H9 (cell line): ENCODE measurements at regions not wholly inside any gene's neighbourhood (a gene's known extent, or its start where the extent isn't known, plus 50 kb on each side); places are given as distances from the start of the nearest gene placed in this dataset.
"Not testable (repeated sequence)": the region's sequence is repeated elsewhere in the genome, so short reads cannot be mapped to it uniquely, and the experiment has no call there.

Source experiments
- DNase-seq: peaks from one replicate; pipeline ENCODE4 v3.0.0-alpha.2; 2017
- H2AFZ ChIP-seq: one replicate; pipeline ENCODE4 v1.6.1; 2013; ENCODE audit warnings: mild to moderate bottlenecking, low read length, control low read depth, moderate library complexity
- H2AK5ac ChIP-seq: 2 replicates; pipeline ENCODE4 v1.6.1; 2013; ENCODE audit warnings: low read length, control low read depth, mixed read lengths; ENCODE audit not compliant: insufficient read length
- H2BK120ac ChIP-seq: one replicate; pipeline ENCODE4 v1.6.1; 2013; ENCODE audit warnings: low read depth, mild to moderate bottlenecking, low read length, control low read depth, inconsistent platforms; ENCODE audit not compliant: poor library complexity, severe bottlenecking
- H2BK12ac ChIP-seq: 2 replicates; pipeline ENCODE4 v1.6.1; 2013; ENCODE audit warnings: low read length, control low read depth, mixed read lengths, low read depth; ENCODE audit not compliant: insufficient read length
- H2BK15ac ChIP-seq: 2 replicates; pipeline ENCODE4 v1.6.1; 2013; ENCODE audit warnings: low read depth, low read length, control low read depth
- H2BK20ac ChIP-seq: one replicate; pipeline ENCODE4 v1.6.1; 2013; ENCODE audit warnings: low read depth, mild to moderate bottlenecking, low read length, control low read depth, inconsistent platforms; ENCODE audit not compliant: poor library complexity, severe bottlenecking
- H2BK5ac ChIP-seq: 2 replicates; pipeline ENCODE4 v1.6.1; 2013; ENCODE audit warnings: low read length, control low read depth, mixed read lengths; ENCODE audit not compliant: insufficient read length
- H3K14ac ChIP-seq: 2 replicates; pipeline ENCODE4 v1.6.1; 2013; ENCODE audit warnings: low read length, control low read depth; ENCODE audit not compliant: insufficient read depth
- H3K18ac ChIP-seq: 2 replicates; pipeline ENCODE4 v1.6.1; 2013; ENCODE audit warnings: low read depth, mild to moderate bottlenecking, mixed read lengths, low read length, control low read depth; ENCODE audit not compliant: insufficient read length
- H3K23ac ChIP-seq: 2 replicates; pipeline ENCODE4 v1.6.1; 2013; ENCODE audit warnings: low read length, control low read depth, mixed read lengths, low read depth; ENCODE audit not compliant: insufficient read length
- H3K23me2 ChIP-seq: 2 replicates; pipeline ENCODE4 v1.6.1; 2013; ENCODE audit warnings: low read depth, mild to moderate bottlenecking, mixed read lengths, low read length, control low read depth; ENCODE audit not compliant: insufficient read length, poor library complexity, severe bottlenecking
- H3K27ac ChIP-seq: 2 replicates; pipeline ENCODE4 v1.5.1; 2013; ENCODE audit warnings: low read length, control low read depth, mixed read lengths, low read depth; ENCODE audit not compliant: insufficient read length
- H3K27me3 ChIP-seq: 2 replicates; pipeline ENCODE4 v1.6.1; 2013; ENCODE audit warnings: low read length, control low read depth, inconsistent platforms; ENCODE audit not compliant: insufficient read depth
- H3K4ac ChIP-seq: 2 replicates; pipeline ENCODE4 v1.6.1; 2013; ENCODE audit warnings: low read depth, mild to moderate bottlenecking, control low read depth, inconsistent platforms, low read length, moderate library complexity
- H3K4me1 ChIP-seq: 2 replicates; pipeline ENCODE4 v1.6.1; 2013; ENCODE audit warnings: low read length, control low read depth, inconsistent platforms; ENCODE audit not compliant: insufficient read depth
- H3K4me2 ChIP-seq: 2 replicates; pipeline ENCODE4 v1.6.1; 2013; ENCODE audit warnings: low read length, control low read depth, mixed read lengths; ENCODE audit not compliant: insufficient read length, insufficient read depth
- H3K56ac ChIP-seq: 2 replicates; pipeline ENCODE4 v1.6.1; 2013; ENCODE audit warnings: low read depth, mild to moderate bottlenecking, mixed read lengths, low read length, control low read depth; ENCODE audit not compliant: insufficient read length
- H3K79me1 ChIP-seq: 2 replicates; pipeline ENCODE4 v1.6.1; 2013; ENCODE audit warnings: low read depth, mild to moderate bottlenecking, moderate library complexity, low read length, control low read depth, inconsistent platforms; ENCODE audit not compliant: insufficient read depth, poor library complexity, severe bottlenecking
- H3K79me2 ChIP-seq: 2 replicates; pipeline ENCODE4 v1.6.1; 2013; ENCODE audit warnings: low read length, control low read depth, inconsistent platforms; ENCODE audit not compliant: insufficient read depth
- H3K9ac ChIP-seq: 2 replicates; pipeline ENCODE4 v1.6.1; 2013; ENCODE audit warnings: low read length, control low read depth, mixed read lengths; ENCODE audit not compliant: insufficient read length; ENCODE audit errors: extremely low read depth
- H3K9me3 ChIP-seq: one replicate; pipeline ENCODE4 v1.6.1; 2013; ENCODE audit warnings: low read depth, low read length, inconsistent platforms; ENCODE audit not compliant: control insufficient read depth
- H3T11ph ChIP-seq: one replicate; pipeline ENCODE4 v1.6.1; 2013; ENCODE audit warnings: mild to moderate bottlenecking, low read length, control low read depth, inconsistent platforms
- H4K20me1 ChIP-seq: one replicate; pipeline ENCODE4 v1.6.1; 2013; ENCODE audit not compliant: control insufficient read depth, insufficient read length, insufficient read depth
- H4K5ac ChIP-seq: 2 replicates; pipeline ENCODE4 v1.6.1; 2013; ENCODE audit warnings: low read depth, mild to moderate bottlenecking, mixed read lengths, low read length, control low read depth; ENCODE audit not compliant: insufficient read length
- H4K8ac ChIP-seq: replicated peaks from 2 replicates; pipeline ENCODE4 v1.6.1; 2013; ENCODE audit warnings: low read length, control low read depth, mixed read lengths, low read depth; ENCODE audit not compliant: insufficient read length
- H4K91ac ChIP-seq: 2 replicates; pipeline ENCODE4 v1.6.1; 2013; ENCODE audit warnings: low read depth, mild to moderate bottlenecking, moderate library complexity, mixed read lengths, low read length, control low read depth; ENCODE audit not compliant: insufficient read length
- H3K27ac Mint-ChIP-seq, 3 experiments: 2 replicates in 2 of 3; 3 replicates in 1 of 3; pipeline ENCODE4 v1.8.0; 2020 to 2021; ENCODE audit warnings: mixed read lengths in 3 of 3, mild to moderate bottlenecking in 1 of 3, moderate library complexity in 1 of 3
- H3K27me3 Mint-ChIP-seq: 2 replicates; pipeline ENCODE4 v1.8.0; 2021; ENCODE audit warnings: low read depth, mild to moderate bottlenecking, moderate library complexity, mixed read lengths
- H3K36me3 Mint-ChIP-seq, 3 experiments: 2 replicates in 2 of 3; 3 replicates in 1 of 3; pipeline ENCODE4 v1.8.0; 2020 to 2021; ENCODE audit warnings: low read depth in 3 of 3, mixed read lengths in 3 of 3; ENCODE audit not compliant: insufficient read depth in 1 of 3
- H3K4me1 Mint-ChIP-seq, 2 experiments: 2 replicates each; pipeline ENCODE4 v1.8.0; 2020; ENCODE audit warnings: mixed read lengths in 2 of 2
- H3K4me3 Mint-ChIP-seq, 2 experiments: 2 replicates in 1 of 2; 3 replicates in 1 of 2; pipeline ENCODE4 v1.8.0; 2020 to 2021; ENCODE audit warnings: mild to moderate bottlenecking in 2 of 2, mixed read lengths in 2 of 2, moderate library complexity in 1 of 2
- H3K9me3 Mint-ChIP-seq, 2 experiments: 2 replicates in 1 of 2; 3 replicates in 1 of 2; pipeline ENCODE4 v1.8.0; 2020; ENCODE audit warnings: mild to moderate bottlenecking in 2 of 2, mixed read lengths in 2 of 2, moderate library complexity in 1 of 2
- WGBS: extraction: QIAGEN DNeasy Blood & Tissue Kit; methylation state at CpG from one replicate; pipeline ENCODE4 v1.1.7; 2013; ENCODE audit warnings: missing lambda C conversion rate, low lambda C conversion rate, mixed read lengths; ENCODE audit not compliant: insufficient read length; ENCODE audit errors: extremely low coverage; 5-methylcytosine and 5-hydroxymethylcytosine counted together
- TF ChIP-seq, protein P1 (sequence below): fragments of 200-600 bp; sonication (generic); conservative IDR thresholded peaks from 3 replicates; pipeline ENCODE4 v1.8.0; 2021; ENCODE audit warnings: antibody characterized with exemption, mild to moderate bottlenecking

DNA sequence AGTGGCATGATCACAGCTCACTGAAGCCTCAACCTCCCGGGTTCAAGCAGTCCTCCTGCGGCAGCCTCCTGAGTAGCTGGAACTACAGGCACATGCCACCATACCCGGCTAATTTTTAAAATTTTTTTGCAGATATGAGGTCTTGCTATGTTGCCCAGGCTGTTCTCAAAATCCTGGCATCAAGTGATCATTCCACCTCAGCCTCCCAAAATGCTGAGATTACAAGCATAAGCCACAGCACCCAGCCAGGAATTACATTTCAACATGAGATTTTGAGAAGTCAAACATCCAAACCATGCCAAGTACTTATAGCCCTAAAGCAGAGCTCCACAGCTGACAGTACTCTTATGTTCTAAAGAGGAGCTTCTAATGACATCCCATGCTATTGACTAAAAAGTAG, 200.1 kb downstream of the FCRL5 start:
- Histone ChIP-seq H3K9me3 (no peaks in the 10 kb centered on the region), H3K4me2 (no peak overlapping the region), H3K56ac (no peak overlapping the region), H2BK15ac (no peak overlapping the region), H4K5ac (no peak overlapping the region), H3K18ac (no peak overlapping the region), H3T11ph (no peak overlapping the region), H3K9ac (no peak overlapping the region), H2AFZ (no peak overlapping the region), H3K4me1 (no peaks in the 10 kb centered on the region), H2BK20ac (no peak overlapping the region), H3K27ac (no peak overlapping the region), H3K14ac (no peak overlapping the region), H2BK12ac (no peak overlapping the region), H3K27me3 (no peaks in the 10 kb centered on the region), H3K79me1 (no peaks in the 10 kb centered on the region), H3K23me2 (no peaks in the 10 kb centered on the region), H4K8ac (no peak overlapping the region), H3K23ac (no peak overlapping the region), H3K79me2 (no peaks in the 10 kb centered on the region), H2BK5ac (no peak overlapping the region), H4K20me1 (no peaks in the 10 kb centered on the region), H4K91ac (no peak overlapping the region), H3K4ac (no peak overlapping the region), H2AK5ac (no peak overlapping the region), H2BK120ac (no peak overlapping the region)
- H3K4me3 Mint-ChIP-seq: no peak overlapping the region
- no peak for DNase-seq
- TF ChIP-seq, protein P1, sequence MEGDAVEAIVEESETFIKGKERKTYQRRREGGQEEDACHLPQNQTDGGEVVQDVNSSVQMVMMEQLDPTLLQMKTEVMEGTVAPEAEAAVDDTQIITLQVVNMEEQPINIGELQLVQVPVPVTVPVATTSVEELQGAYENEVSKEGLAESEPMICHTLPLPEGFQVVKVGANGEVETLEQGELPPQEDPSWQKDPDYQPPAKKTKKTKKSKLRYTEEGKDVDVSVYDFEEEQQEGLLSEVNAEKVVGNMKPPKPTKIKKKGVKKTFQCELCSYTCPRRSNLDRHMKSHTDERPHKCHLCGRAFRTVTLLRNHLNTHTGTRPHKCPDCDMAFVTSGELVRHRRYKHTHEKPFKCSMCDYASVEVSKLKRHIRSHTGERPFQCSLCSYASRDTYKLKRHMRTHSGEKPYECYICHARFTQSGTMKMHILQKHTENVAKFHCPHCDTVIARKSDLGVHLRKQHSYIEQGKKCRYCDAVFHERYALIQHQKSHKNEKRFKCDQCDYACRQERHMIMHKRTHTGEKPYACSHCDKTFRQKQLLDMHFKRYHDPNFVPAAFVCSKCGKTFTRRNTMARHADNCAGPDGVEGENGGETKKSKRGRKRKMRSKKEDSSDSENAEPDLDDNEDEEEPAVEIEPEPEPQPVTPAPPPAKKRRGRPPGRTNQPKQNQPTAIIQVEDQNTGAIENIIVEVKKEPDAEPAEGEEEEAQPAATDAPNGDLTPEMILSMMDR: no peak
- no CpG with 5 or more reads among the region's 3 CpGs for WGBS
- H3K4me1 Mint-ChIP-seq: peaks cover 0 to 5% of the 10 kb centered on the region in 2 experiments; a peak in 1 of 4 replicates
- peaks cover 8 to 10% of the 10 kb centered on the region in 2 experiments; a peak in 4 of 5 replicates for H3K9me3 Mint-ChIP-seq
- H3K27me3 Mint-ChIP-seq: peaks cover 13% of the 10 kb centered on the region
- H3K36me3 Mint-ChIP-seq: 0 out of 7 replicates have a peak, but pooled peaks cover 0 to 7% (median 0%) of the 10 kb centered on the region in 3 experiments
- no peak overlapping the region for H3K27ac Mint-ChIP-seq

DNA sequence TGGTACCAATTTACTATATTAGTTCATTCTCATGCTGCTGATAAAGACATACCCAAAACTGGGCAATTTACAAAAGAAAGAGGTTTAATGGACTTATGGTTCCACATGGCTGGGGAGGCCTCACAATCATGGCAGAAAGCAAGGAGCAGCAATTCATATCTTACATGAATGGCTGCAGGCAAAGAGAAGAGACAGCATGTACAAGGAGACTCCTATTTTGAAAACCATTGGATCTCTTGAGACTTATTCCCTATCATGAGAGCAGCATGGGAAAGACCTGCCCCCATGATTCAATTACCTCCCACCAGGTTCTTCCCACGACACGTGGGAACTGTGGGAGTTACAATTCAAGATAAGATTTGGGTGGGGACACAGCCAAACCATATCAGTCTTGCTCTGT, 200.5 kb downstream of the FCRL5 start:
- not testable (repeated sequence) for H2AFZ ChIP-seq, H3K4me2 ChIP-seq, H4K91ac ChIP-seq, H3K4me1 ChIP-seq, DNase-seq, H2BK20ac ChIP-seq, H4K20me1 ChIP-seq, H4K5ac ChIP-seq, H3K36me3 Mint-ChIP-seq, H3K4me3 Mint-ChIP-seq, H2BK5ac ChIP-seq, H2BK15ac ChIP-seq, H3K27ac Mint-ChIP-seq, H3K4me1 Mint-ChIP-seq, H3K9me3 ChIP-seq, H4K8ac ChIP-seq, H3K27ac ChIP-seq, H3K79me2 ChIP-seq, H3K18ac ChIP-seq, H3K79me1 ChIP-seq, H3K23ac ChIP-seq, H2BK12ac ChIP-seq, H3K56ac ChIP-seq, H3K9ac ChIP-seq, H3K14ac ChIP-seq, H3T11ph ChIP-seq, H2BK120ac ChIP-seq, H3K4ac ChIP-seq, H3K27me3 ChIP-seq, H3K23me2 ChIP-seq, H2AK5ac ChIP-seq
- peaks cover 14% of the 10 kb centered on the region for H3K27me3 Mint-ChIP-seq
- WGBS: no CpG with 5 or more reads among the region's 2 CpGs
- H3K9me3 Mint-ChIP-seq: peaks cover 8 to 12% of the 10 kb centered on the region in 2 experiments
